ENCODE measurements at regions not wholly inside any gene's neighbourhood (a gene's known extent, or its start where the extent isn't known, plus 50 kb on each side); places are given as distances from the start of the nearest gene placed in this dataset.

DNA sequence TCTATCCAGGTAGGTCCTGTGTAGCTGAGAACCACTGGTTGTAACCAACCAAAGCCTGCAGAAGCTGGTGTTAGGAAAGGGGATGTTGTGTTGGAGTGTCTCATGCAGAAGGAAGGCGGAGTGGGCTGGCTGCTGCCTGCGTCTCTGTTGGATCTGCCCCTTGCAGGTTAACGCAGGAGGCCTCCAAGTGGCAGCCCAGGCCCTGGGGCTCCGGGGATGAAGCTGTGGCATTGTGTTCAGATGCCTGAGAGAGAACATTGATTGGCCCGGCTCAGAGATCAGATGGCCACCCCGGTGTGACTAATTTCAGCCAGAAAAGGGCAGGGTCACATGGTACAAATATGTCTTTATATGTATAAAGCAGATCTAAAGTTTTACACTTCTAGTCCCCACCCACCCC, 216.0 kb downstream of the GLI2 start:
- H3K4me3 ChIP-seq (ENCODE audit: low read depth, low read length): no peak overlapping the region
- no peak for TF ChIP-seq CTCF (conservative IDR thresholded peaks at IDR 0.05; ENCODE audit: low read depth, low read length)
- no peak for DNase-seq (ENCODE audit: low read depth)

GRCh38 chr2:120952318-120952717, 216.7 kb downstream of the GLI2 start:
- no peak for TF ChIP-seq CTCF (conservative IDR thresholded peaks at IDR 0.05; ENCODE audit: low read depth, low read length)
- DNase-seq (ENCODE audit: low read depth): no peak

GRCh38 chr2:120953066-120953756, 217.5 kb downstream of the GLI2 start:
- DNase-seq (ENCODE audit: low read depth): no peak
- no peak for TF ChIP-seq CTCF (conservative IDR thresholded peaks at IDR 0.05; ENCODE audit: low read depth, low read length)
- H3K4me3 ChIP-seq (ENCODE audit: low read depth, low read length): no peak overlapping the region

More at GRCh38 chr2:120952318-120952717, 216.7 kb downstream of the GLI2 start:
- H3K4me3 ChIP-seq (ENCODE audit: low read depth, low read length): no peak overlapping the region

DNA sequence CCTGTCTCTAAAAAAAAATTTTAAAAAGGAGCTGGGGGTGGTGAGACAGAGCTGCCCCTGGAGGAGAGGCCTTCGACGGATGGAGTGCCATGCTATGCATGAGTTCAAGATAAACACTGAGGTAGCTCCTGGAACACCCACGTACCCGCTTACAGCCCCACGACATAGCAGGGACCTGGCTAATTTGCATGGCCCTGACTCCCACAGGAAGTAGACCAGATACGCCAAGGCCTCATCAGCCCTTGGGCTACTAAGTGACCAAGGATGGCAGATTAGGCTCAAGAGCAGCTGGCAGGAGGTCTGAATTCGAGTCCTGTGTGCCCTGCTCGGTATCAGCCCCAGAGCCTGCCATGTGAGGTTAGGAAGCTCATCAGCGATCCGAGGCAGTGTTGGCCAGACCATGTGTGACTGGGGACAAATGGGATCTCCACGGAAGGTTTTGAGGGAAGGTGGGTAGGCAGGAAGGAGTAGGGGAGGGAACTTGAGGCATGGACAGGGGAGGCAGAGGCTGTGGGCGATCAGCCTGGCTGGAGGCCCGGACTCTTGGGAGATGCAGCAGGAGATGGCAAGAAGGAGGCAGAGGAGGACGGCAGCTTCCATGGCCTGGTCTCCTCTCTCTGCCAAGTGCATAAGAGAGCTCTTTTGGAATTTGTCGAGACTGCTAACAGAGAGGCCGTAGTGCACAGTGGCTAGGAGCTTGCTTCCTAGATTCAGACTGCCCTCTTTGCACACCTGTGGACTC, 218.3 kb downstream of the GLI2 start:
- no peak for TF ChIP-seq CTCF (conservative IDR thresholded peaks at IDR 0.05; ENCODE audit: low read depth, low read length)
- no peak overlapping the region for H3K4me3 ChIP-seq (ENCODE audit: low read depth, low read length)
- no peak for DNase-seq (ENCODE audit: low read depth)

- no peak overlapping the region for H3K4me3 ChIP-seq (ENCODE audit: low read depth, low read length)
- DNase-seq (ENCODE audit: low read depth): no peak
- no peak for TF ChIP-seq CTCF (conservative IDR thresholded peaks at IDR 0.05; ENCODE audit: low read depth, low read length)
Observed at GRCh38 chr2:120954939-120955338, 219.3 kb downstream of the GLI2 start.

GRCh38 chr2:120955427-120955826, 219.8 kb downstream of the GLI2 start:
- DNase-seq (ENCODE audit: low read depth): no peak
- no peak overlapping the region for H3K4me3 ChIP-seq (ENCODE audit: low read depth, low read length)
- TF ChIP-seq CTCF (conservative IDR thresholded peaks at IDR 0.05; ENCODE audit: low read depth, low read length): no peak

All from epithelial cell of proximal tubule (primary cell).